HG02588 (cell line): ENCODE measurements at regions not wholly inside any gene's neighbourhood (a gene's known extent, or its start where the extent isn't known, plus 50 kb on each side); places are given as distances from the start of the nearest gene placed in this dataset.
"Not testable (repeated sequence)": the region's sequence is repeated elsewhere in the genome, so short reads cannot be mapped to it uniquely, and the experiment has no call there.

Source experiments
- ATAC-seq: cut with Tn5 transposase; IDR thresholded peaks from one replicate; pipeline ENCODE4 v1.9.1; 2021; ENCODE audit warnings: mild to moderate bottlenecking, moderate library complexity; ENCODE audit not compliant: unreplicated experiment

- ATAC-seq, result no peak
Observed at GRCh38 chr3:177336873-177337450, 139.7 kb upstream of the TBL1XR1 start.

- peak; percentile 83 for ATAC-seq
Observed at GRCh38 chr3:177337541-177338331, 140.5 kb upstream of the TBL1XR1 start.

GRCh38 chr3:177338697-177339219 is 141.5 kb upstream of the TBL1XR1 start:
- peak; percentile 43 for ATAC-seq

GRCh38 chr3:177339220-177339703 is 142.0 kb upstream of the TBL1XR1 start:
- not testable (repeated sequence) for ATAC-seq

- no peak for ATAC-seq
Observed at GRCh38 chr3:177340243-177340830, 143.1 kb upstream of the TBL1XR1 start.

- no peak for ATAC-seq
Observed at GRCh38 chr3:177341736-177342419, 144.6 kb upstream of the TBL1XR1 start.

- ATAC-seq, result no peak
Observed at GRCh38 chr3:177343122-177343625, 145.9 kb upstream of the TBL1XR1 start.

GRCh38 chr3:177345049-177345972 is 148.0 kb upstream of the TBL1XR1 start:
- peak; percentile 76 for ATAC-seq

- ATAC-seq, result no peak
Observed at GRCh38 chr3:177345973-177346503, 148.8 kb upstream of the TBL1XR1 start.

GRCh38 chr3:177346878-177347277 is 149.6 kb upstream of the TBL1XR1 start:
- no peak for ATAC-seq

- ATAC-seq, result no peak
Observed at GRCh38 chr3:177347611-177348010, 150.3 kb upstream of the TBL1XR1 start.

GRCh38 chr3:177348974-177349373 is 151.7 kb upstream of the TBL1XR1 start:
- no peak for ATAC-seq

GRCh38 chr3:177349384-177349783 is 152.1 kb upstream of the TBL1XR1 start:
- no peak for ATAC-seq

GRCh38 chr3:177350121-177350520 is 152.8 kb upstream of the TBL1XR1 start:
- ATAC-seq, result no peak

- ATAC-seq, result no peak
Observed at GRCh38 chr3:177351206-177351605, 153.9 kb upstream of the TBL1XR1 start.

GRCh38 chr3:177351757-177352158 is 154.5 kb upstream of the TBL1XR1 start:
- ATAC-seq, result peak; percentile 99

GRCh38 chr3:177352424-177352823 is 155.1 kb upstream of the TBL1XR1 start:
- ATAC-seq, result no peak

GRCh38 chr3:177353140-177353539 is 155.9 kb upstream of the TBL1XR1 start:
- ATAC-seq, result no peak

- ATAC-seq, result not testable (repeated sequence)
Observed at GRCh38 chr3:177353879-177354278, 156.6 kb upstream of the TBL1XR1 start.

- no peak for ATAC-seq
Observed at GRCh38 chr3:177354466-177354865, 157.2 kb upstream of the TBL1XR1 start.
